GM12878 (cell line): ENCODE measurements at regions not wholly inside any gene's neighbourhood (a gene's known extent, or its start where the extent isn't known, plus 50 kb on each side); places are given as distances from the start of the nearest gene placed in this dataset.

Experiments
- CHD2 ChIP-seq: IDR thresholded peaks from 2 replicates; pipeline ENCODE4 v1.6.1; 2011; ENCODE audit warnings: low read depth, low read length, improper control_type of control experiment, borderline replicate concordance
- CTCF ChIP-seq, 3 experiments: IDR thresholded peaks in 2 of 3; conservative IDR thresholded peaks in 1 of 3; 2 replicates each; pipeline ENCODE4 v1.5.1; 2011; ENCODE audit warnings: low read depth in 3 of 3, low read length in 3 of 3, mild to moderate bottlenecking in 3 of 3, control low read depth in 2 of 3, moderate library complexity in 2 of 3, inconsistent platforms in 1 of 3, mixed read lengths in 1 of 3; ENCODE audit not compliant: control insufficient read depth in 2 of 3, insufficient read depth in 1 of 3; ENCODE audit errors: extremely low read depth in 1 of 3
- KDM1A ChIP-seq: fragments of 200-600 bp; sonication (generic); IDR thresholded peaks from 2 replicates; pipeline ENCODE4 v1.6.1; 2016; ENCODE audit warnings: borderline replicate concordance
- SPI1 ChIP-seq: IDR thresholded peaks from 2 replicates; pipeline ENCODE4 v1.6.1; 2011; ENCODE audit warnings: low read depth, mild to moderate bottlenecking, low read length, moderate library complexity, borderline replicate concordance; ENCODE audit not compliant: insufficient read depth

GRCh38 chr11:116610190-116610589 lies 162.6 kb downstream of the BUD13 start:
- no peak for TF ChIP-seq CTCF (IDR thresholded peaks at IDR 0.05 in 2 of 3, conservative IDR thresholded peaks at IDR 0.05 in 1 of 3; ENCODE audit: control insufficient read depth in 2 of 3, extremely low read depth in 1 of 3, insufficient read depth in 1 of 3, low read depth in 3 of 3, low read length in 3 of 3)
- TF ChIP-seq CHD2: no peak
- TF ChIP-seq SPI1: no peak
- TF ChIP-seq KDM1A: no peak
